Astrocyte (in vitro differentiated cells and primary cell): ENCODE measurements at regions not wholly inside any gene's neighbourhood (a gene's known extent, or its start where the extent isn't known, plus 50 kb on each side); places are given as distances from the start of the nearest gene placed in this dataset.

Experiments
- CTCF ChIP-seq: IDR thresholded peaks from 2 replicates; pipeline ENCODE4 v1.5.1; 2011; ENCODE audit warnings: low read depth, mild to moderate bottlenecking, inconsistent platforms, low read length, moderate library complexity; ENCODE audit not compliant: insufficient read depth
- EZH2 ChIP-seq: IDR thresholded peaks from 2 replicates; pipeline ENCODE4 v1.6.1; 2012; ENCODE audit warnings: mild to moderate bottlenecking, low read length, inconsistent platforms; ENCODE audit not compliant: insufficient read depth

DNA sequence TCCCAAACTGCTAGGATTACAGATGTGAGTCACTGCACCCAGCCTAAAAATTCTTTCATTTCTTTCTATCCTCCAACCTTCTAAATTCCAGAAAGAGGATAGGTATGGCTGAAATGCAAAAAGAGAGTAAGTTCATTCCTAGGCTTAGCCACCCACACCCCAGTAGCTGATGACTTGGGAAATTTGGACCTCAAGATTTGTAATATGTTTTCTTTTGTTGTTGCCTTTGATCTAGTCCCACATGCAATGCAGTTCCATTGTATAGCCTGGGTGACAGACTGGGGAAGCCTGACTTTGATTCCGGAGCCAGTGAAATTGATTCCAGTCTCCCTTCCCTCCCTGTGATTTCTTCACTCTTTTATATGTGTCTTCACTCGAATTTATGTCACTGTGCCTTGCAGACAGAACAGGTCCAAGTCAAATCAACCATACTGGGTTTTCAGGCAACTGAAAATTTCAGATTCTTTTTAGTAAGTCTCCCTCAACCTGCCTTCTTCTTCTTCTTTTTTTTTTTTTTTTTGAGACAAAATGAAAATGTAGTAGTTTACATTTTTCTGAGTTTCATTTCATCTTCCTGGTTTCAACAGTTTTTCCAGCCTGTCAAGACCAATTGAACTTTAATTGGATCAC, 176.2 kb upstream of the RBPJ start:
- no peak for TF ChIP-seq EZH2
- no peak for TF ChIP-seq CTCF
